ENCODE measurements at regions not wholly inside any gene's neighbourhood (a gene's known extent, or its start where the extent isn't known, plus 50 kb on each side); places are given as distances from the start of the nearest gene placed in this dataset.

GRCh38 chr14:82537831-82538230 lies 1004.2 kb upstream of the SEL1L start:
- Mint-ChIP-seq H3K4me3 (ENCODE audit: unreplicated experiment) (no peak overlapping the region), H3K27me3 (ENCODE audit: insufficient read depth, unreplicated experiment) (no peaks in the 10 kb centered on the region), H3K36me3 (ENCODE audit: insufficient read depth, unreplicated experiment) (no peaks in the 10 kb centered on the region), H3K4me1 (ENCODE audit: insufficient read depth, unreplicated experiment) (no peaks in the 10 kb centered on the region), H3K9me3 (ENCODE audit: unreplicated experiment) (no peaks in the 10 kb centered on the region), H3K27ac (ENCODE audit: low read depth, unreplicated experiment) (no peak overlapping the region)
- intact Hi-C loops (cut with micrococcal nuclease) = no loop called here
- no peak for DNase-seq (ENCODE audit: unreplicated experiment)
- ChIA-PET POLR2A (interaction anchor here (1.4 kb wide), 1 partner anchor 13 kb away, joined by 4 read pairs; no protein-coding TSS in a partner anchor), CTCF (no interaction called here)
- BruUV-seq (replicated peaks) = no TSS peak
- TF ChIP-seq, protein P1, sequence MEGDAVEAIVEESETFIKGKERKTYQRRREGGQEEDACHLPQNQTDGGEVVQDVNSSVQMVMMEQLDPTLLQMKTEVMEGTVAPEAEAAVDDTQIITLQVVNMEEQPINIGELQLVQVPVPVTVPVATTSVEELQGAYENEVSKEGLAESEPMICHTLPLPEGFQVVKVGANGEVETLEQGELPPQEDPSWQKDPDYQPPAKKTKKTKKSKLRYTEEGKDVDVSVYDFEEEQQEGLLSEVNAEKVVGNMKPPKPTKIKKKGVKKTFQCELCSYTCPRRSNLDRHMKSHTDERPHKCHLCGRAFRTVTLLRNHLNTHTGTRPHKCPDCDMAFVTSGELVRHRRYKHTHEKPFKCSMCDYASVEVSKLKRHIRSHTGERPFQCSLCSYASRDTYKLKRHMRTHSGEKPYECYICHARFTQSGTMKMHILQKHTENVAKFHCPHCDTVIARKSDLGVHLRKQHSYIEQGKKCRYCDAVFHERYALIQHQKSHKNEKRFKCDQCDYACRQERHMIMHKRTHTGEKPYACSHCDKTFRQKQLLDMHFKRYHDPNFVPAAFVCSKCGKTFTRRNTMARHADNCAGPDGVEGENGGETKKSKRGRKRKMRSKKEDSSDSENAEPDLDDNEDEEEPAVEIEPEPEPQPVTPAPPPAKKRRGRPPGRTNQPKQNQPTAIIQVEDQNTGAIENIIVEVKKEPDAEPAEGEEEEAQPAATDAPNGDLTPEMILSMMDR (IDR thresholded peaks at IDR 0.05; ENCODE audit: unreplicated experiment) = no peak

DNA sequence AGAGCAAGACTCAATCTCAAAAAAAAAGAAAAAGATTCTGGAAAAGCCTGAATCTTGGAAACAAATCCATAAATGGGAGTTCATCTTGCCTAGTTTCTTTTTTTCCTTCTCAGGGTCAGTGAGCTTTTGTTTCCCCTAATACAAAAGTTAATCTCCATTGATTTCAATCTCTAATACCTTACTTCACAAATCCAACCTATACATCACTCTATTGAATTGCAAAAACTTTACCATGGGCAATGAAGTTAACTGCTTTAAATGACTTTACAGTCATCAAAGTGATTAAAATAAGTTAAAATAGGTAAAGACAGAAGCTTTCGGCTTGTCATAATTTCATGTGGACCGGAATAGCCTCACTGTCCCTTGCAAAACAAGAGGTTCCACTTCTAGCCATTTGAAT lies 1012.7 kb upstream of the SEL1L start:
- DNase-seq (ENCODE audit: unreplicated experiment) = no peak
- Mint-ChIP-seq H3K27ac (ENCODE audit: low read depth, unreplicated experiment) (no peak overlapping the region), H3K36me3 (ENCODE audit: insufficient read depth, unreplicated experiment) (no peaks in the 10 kb centered on the region), H3K27me3 (ENCODE audit: insufficient read depth, unreplicated experiment) (no peaks in the 10 kb centered on the region), H3K4me3 (ENCODE audit: unreplicated experiment) (no peak overlapping the region), H3K9me3 (ENCODE audit: unreplicated experiment) (no peaks in the 10 kb centered on the region), H3K4me1 (ENCODE audit: insufficient read depth, unreplicated experiment) (no peaks in the 10 kb centered on the region)
- TF ChIP-seq, protein P1 (IDR thresholded peaks at IDR 0.05; ENCODE audit: unreplicated experiment) = no peak
- no TSS peak for BruUV-seq (replicated peaks)
- intact Hi-C loops (cut with micrococcal nuclease) = no loop called here
- ChIA-PET POLR2A (interaction anchor here (0.6 kb wide), 1 partner anchor 150 kb away, joined by 3 read pairs; no protein-coding TSS in a partner anchor), CTCF (interaction anchor here (0.5 to 0.6 kb wide), 2 partner anchors 547 to 825 kb away, joined by 5 read pairs; no protein-coding TSS in a partner anchor)

- no peaks in the 10 kb centered on the region for H3K9me3 Mint-ChIP-seq (ENCODE audit: unreplicated experiment)
- no peaks in the 10 kb centered on the region for H3K27me3 Mint-ChIP-seq (ENCODE audit: insufficient read depth, unreplicated experiment)
- BruUV-seq (replicated peaks) = no TSS peak
- intact Hi-C loops (cut with micrococcal nuclease) = no loop called here
- no peaks in the 10 kb centered on the region for H3K4me1 Mint-ChIP-seq (ENCODE audit: insufficient read depth, unreplicated experiment)
- no peaks in the 10 kb centered on the region for H3K36me3 Mint-ChIP-seq (ENCODE audit: insufficient read depth, unreplicated experiment)
- no peak overlapping the region for H3K4me3 Mint-ChIP-seq (ENCODE audit: unreplicated experiment)
- peak; percentile 3 for DNase-seq (ENCODE audit: unreplicated experiment)
- ChIA-PET CTCF (no interaction called here), POLR2A (no interaction called here)
- TF ChIP-seq, protein P1 (IDR thresholded peaks at IDR 0.05; ENCODE audit: unreplicated experiment) = no peak
- H3K27ac Mint-ChIP-seq (ENCODE audit: low read depth, unreplicated experiment) = no peak overlapping the region
Observed at GRCh38 chr14:82549306-82549990, 1015.8 kb upstream of the SEL1L start.

DNA sequence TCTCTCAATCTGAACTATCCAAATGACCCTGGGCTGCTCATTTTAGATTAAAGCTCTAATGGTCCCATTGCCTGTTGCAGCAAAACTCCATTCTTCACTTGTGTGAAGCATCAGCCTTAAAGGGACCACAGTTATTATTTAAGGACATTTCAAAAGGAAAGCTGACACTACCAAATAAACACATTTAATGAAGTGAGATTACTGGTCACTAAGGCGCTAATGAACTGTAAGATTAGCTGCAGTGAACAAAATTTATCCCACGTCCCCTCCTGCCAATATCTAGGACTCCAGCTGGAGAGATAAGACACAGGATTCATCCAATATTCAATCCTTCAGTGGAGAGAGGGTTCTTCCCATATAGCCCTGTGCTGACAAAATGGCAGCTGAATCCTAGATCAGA lies 1029.2 kb upstream of the SEL1L start:
- TF ChIP-seq, protein P1 (IDR thresholded peaks at IDR 0.05; ENCODE audit: unreplicated experiment) = no peak
- H3K27me3 Mint-ChIP-seq (ENCODE audit: insufficient read depth, unreplicated experiment) = no peaks in the 10 kb centered on the region
- CTCF ChIA-PET = interaction anchor here (0.7 kb wide), 1 partner anchor 155 kb away, joined by 3 read pairs; no protein-coding TSS in a partner anchor
- no peaks in the 10 kb centered on the region for H3K36me3 Mint-ChIP-seq (ENCODE audit: insufficient read depth, unreplicated experiment)
- BruUV-seq (replicated peaks) = no TSS peak
- DNase-seq (ENCODE audit: unreplicated experiment) = no peak
- H3K4me1 Mint-ChIP-seq (ENCODE audit: insufficient read depth, unreplicated experiment) = peaks cover 5% of the 10 kb centered on the region
- H3K4me3 Mint-ChIP-seq (ENCODE audit: unreplicated experiment) = no peak overlapping the region
- intact Hi-C loops (cut with micrococcal nuclease) = no loop called here
- peaks cover 19% of the 10 kb centered on the region for H3K9me3 Mint-ChIP-seq (ENCODE audit: unreplicated experiment)
- no peak overlapping the region for H3K27ac Mint-ChIP-seq (ENCODE audit: low read depth, unreplicated experiment)
- POLR2A ChIA-PET = no interaction called here
